ENCODE measurements at regions not wholly inside any gene's neighbourhood (a gene's known extent, or its start where the extent isn't known, plus 50 kb on each side); places are given as distances from the start of the nearest gene placed in this dataset.

DNA sequence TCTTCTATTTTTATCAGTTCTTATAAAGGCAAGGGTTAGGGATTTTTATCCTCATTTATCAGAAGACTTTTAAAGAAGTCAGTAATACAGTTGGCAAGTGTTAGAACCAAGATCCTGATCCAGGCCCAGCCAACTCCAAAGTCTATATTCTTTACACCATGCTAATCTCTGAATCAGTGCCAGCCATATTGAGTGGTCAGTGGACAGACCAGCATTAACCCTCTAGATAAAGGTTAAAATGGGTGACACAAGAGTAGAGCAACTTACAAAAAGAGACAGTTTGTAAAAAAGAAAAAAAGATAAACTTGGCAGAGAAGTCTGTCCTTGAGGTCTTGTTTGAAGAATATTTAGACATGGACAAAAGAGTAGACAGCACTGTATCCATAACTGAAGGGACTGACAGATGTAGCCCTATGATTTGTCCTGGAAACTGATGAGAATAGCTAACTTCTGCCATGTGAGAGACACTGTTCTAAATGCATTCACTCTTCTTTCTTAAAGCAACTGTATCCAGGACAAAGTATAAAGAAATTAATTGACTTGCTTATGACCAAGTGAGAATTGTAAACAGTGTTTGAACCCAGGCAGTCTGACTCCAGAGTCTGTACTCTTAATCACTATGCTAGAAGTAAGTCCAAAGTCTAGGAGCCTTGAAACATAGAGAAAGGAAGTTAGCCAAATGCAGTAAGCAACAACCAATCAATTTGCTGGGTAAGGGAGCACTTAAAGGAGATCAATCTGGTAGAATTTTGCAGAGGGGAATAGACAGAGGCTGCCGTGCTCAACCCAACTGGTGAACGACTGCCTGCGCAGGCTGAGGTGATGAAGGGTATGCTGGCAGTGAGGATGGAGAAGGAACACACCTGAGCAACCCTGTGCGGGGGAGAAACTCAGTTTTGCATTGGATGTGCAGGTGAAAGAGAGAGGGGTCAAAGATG, 103.7 kb downstream of the TTC6 start:
- TF ChIP-seq ZZZ3 (CRISPR knock-in tag; IDR thresholded peaks at IDR 0.05; ENCODE audit: borderline replicate concordance) (no peak), ZNF713 (CRISPR knock-in tag; IDR thresholded peaks at IDR 0.05) (no peak), RFX5 (IDR thresholded peaks at IDR 0.05; ENCODE audit: low read depth, low read length) (no peak), KAT7 (CRISPR knock-in tag; IDR thresholded peaks at IDR 0.05; ENCODE audit: borderline replicate concordance) (no peak)
